ENCODE measurements at regions not wholly inside any gene's neighbourhood (a gene's known extent, or its start where the extent isn't known, plus 50 kb on each side); places are given as distances from the start of the nearest gene placed in this dataset.
A peak's percentile ranks its signal among the peaks of the same experiment; 100 is the strongest.

DNA sequence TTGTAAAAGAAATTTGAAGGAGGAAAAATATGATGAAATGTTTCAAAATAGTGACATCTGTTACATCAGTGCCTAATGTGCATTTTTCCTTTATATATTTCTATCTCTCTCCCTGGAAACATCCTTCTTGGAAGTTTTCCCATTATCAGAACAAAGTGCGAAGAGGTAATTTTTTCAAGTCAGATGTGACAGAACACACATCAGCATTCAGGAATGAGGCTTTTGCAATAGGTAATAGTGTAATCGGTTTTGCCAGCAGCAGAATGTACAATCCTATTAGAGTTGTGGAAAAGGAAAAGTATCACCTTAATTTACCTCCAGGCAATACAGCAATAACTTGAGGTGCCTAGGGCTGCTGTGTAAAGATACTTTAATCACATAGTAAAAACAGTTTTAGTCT lies 275.8 kb downstream of the FAT3 start:
- TF ChIP-seq, protein P1, sequence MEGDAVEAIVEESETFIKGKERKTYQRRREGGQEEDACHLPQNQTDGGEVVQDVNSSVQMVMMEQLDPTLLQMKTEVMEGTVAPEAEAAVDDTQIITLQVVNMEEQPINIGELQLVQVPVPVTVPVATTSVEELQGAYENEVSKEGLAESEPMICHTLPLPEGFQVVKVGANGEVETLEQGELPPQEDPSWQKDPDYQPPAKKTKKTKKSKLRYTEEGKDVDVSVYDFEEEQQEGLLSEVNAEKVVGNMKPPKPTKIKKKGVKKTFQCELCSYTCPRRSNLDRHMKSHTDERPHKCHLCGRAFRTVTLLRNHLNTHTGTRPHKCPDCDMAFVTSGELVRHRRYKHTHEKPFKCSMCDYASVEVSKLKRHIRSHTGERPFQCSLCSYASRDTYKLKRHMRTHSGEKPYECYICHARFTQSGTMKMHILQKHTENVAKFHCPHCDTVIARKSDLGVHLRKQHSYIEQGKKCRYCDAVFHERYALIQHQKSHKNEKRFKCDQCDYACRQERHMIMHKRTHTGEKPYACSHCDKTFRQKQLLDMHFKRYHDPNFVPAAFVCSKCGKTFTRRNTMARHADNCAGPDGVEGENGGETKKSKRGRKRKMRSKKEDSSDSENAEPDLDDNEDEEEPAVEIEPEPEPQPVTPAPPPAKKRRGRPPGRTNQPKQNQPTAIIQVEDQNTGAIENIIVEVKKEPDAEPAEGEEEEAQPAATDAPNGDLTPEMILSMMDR (IDR thresholded peaks at IDR 0.05) = no peak

DNA sequence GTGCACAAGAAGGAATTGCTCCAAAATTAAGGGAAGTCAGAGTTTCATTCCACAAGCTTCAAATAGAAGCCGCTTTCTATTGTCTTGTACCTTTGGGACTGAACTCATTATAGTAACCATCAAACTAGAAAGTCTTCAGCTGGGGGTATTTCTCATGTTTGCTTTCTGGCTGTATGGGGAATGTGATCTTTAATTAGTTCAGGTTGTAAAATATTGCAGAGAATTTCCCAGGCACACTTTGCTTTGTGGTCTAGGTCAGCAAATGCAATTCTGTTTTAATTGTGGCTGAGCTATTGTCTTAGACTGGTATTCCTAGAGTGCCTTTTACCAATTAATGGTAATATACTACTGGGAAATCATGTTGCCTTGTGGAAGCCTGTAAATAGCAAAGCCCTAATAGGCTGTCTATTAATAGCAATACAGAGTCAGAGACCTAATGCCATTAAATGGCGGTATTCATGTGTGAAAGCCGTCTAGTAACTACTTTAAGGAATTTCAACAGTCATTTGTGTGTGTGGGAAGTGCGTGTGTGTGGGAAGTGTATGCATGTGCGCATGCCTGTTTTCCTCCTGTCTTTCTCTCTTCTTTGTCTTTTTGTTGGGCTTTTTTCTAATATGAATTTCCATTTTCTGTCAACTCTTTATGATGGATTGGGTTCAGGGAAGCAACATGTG lies 276.6 kb downstream of the FAT3 start:
- TF ChIP-seq, protein P1 (IDR thresholded peaks at IDR 0.05) = no peak

More for the DNA sequence above, 275.8 kb downstream of the FAT3 start:
- no peak for DNase-seq (ENCODE audit: low spot score)
- no peak overlapping the region for H3K4me3 Mint-ChIP-seq (ENCODE audit: unreplicated experiment)
- no peaks in the 10 kb centered on the region for H3K9me3 Mint-ChIP-seq (ENCODE audit: low read depth)
- H3K27ac Mint-ChIP-seq (ENCODE audit: unreplicated experiment) = peak overlapping the region; percentile 46
- no peaks in the 10 kb centered on the region for H3K27me3 Mint-ChIP-seq (ENCODE audit: low read depth)
- no peaks in the 10 kb centered on the region for H3K36me3 Mint-ChIP-seq (ENCODE audit: low read depth)
- peaks cover 4% of the 10 kb centered on the region for H3K4me1 Mint-ChIP-seq (ENCODE audit: low read depth)

DNA sequence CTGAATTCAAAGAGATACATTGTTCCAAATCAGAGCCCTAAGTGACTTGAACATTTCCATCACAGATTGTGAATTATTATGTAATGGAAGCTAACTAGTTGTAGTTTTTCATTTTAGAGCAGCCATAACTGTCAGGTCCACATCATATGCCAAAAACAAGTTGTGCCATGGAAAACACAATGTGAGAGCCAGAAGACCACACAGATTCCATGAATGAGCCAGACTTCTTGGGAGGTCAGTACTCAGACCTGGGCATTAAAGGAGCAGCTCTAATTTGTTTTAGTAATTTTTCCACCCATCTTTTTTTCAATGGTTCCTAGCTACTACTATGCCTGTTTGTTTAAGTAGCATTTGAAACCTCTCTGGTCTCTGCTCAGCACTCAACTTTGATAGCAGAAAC lies 279.4 kb downstream of the FAT3 start:
- Mint-ChIP-seq H3K27ac (ENCODE audit: unreplicated experiment) (no peak overlapping the region), H3K9me3 (ENCODE audit: low read depth) (no peaks in the 10 kb centered on the region)
- TF ChIP-seq, protein P1 (IDR thresholded peaks at IDR 0.05) = no peak

More for the DNA sequence above, 276.6 kb downstream of the FAT3 start:
- H3K27me3 Mint-ChIP-seq (ENCODE audit: low read depth) = no peaks in the 10 kb centered on the region
- H3K27ac Mint-ChIP-seq (ENCODE audit: unreplicated experiment) = no peak overlapping the region
- H3K4me1 Mint-ChIP-seq (ENCODE audit: low read depth) = peaks cover 4% of the 10 kb centered on the region
- H3K9me3 Mint-ChIP-seq (ENCODE audit: low read depth) = no peaks in the 10 kb centered on the region
- DNase-seq (ENCODE audit: low spot score) = no peak
- no peaks in the 10 kb centered on the region for H3K36me3 Mint-ChIP-seq (ENCODE audit: low read depth)
- no peak overlapping the region for H3K4me3 Mint-ChIP-seq (ENCODE audit: unreplicated experiment)

DNA sequence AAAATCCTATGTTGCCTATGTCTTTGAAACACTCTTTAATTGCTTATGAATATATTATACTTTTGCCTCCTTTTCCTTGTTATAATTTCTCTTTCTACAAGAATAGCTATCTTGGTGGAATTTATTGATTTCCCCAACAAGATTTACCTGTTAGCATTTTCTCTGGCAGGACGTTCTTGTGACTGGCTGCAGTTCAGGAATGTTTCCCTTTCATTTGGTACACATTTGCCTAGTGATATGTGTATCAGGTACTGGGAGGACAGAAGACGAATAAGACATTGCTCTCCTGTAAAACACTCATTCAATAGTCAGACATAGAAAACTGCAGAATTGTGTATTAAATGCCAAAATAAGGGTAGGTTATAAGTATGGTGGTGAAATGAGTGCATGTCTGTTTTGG lies 279.9 kb downstream of the FAT3 start:
- no peak for DNase-seq (ENCODE audit: low spot score)
- no peaks in the 10 kb centered on the region for H3K27me3 Mint-ChIP-seq (ENCODE audit: low read depth)
- H3K9me3 Mint-ChIP-seq (ENCODE audit: low read depth) = no peaks in the 10 kb centered on the region
- H3K4me3 Mint-ChIP-seq (ENCODE audit: unreplicated experiment) = no peak overlapping the region
- H3K27ac Mint-ChIP-seq (ENCODE audit: unreplicated experiment) = no peak overlapping the region
- TF ChIP-seq, protein P1 (IDR thresholded peaks at IDR 0.05) = no peak
- H3K36me3 Mint-ChIP-seq (ENCODE audit: low read depth) = no peaks in the 10 kb centered on the region
- peaks cover 4% of the 10 kb centered on the region for H3K4me1 Mint-ChIP-seq (ENCODE audit: low read depth)

More for the DNA sequence above, 279.4 kb downstream of the FAT3 start:
- H3K27me3 Mint-ChIP-seq (ENCODE audit: low read depth) = no peaks in the 10 kb centered on the region
- no peaks in the 10 kb centered on the region for H3K36me3 Mint-ChIP-seq (ENCODE audit: low read depth)
- H3K4me3 Mint-ChIP-seq (ENCODE audit: unreplicated experiment) = no peak overlapping the region
- H3K4me1 Mint-ChIP-seq (ENCODE audit: low read depth) = peaks cover 4% of the 10 kb centered on the region
- no peak for DNase-seq (ENCODE audit: low spot score)

DNA sequence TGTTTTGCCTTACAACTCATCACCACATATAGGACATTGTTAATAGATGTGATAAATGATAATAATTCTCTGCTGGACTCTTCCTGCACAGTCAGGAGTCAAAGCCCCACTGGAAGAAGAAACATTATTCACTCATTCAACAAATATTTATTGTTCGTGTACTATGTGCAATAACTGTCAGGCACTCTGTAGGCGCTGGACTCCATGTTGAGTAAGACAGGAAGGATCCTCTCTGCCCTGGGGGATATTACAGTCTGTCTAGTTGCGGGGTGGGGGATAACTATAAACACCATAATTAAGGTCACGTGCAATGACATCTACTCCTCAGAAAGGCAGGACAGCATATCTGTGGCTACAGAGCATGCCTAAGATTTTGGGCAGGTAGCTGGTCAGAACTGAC lies 281.1 kb downstream of the FAT3 start:
- Mint-ChIP-seq H3K9me3 (ENCODE audit: low read depth) (no peaks in the 10 kb centered on the region), H3K36me3 (ENCODE audit: low read depth) (no peaks in the 10 kb centered on the region), H3K4me1 (ENCODE audit: low read depth) (no peaks in the 10 kb centered on the region), H3K27ac (ENCODE audit: unreplicated experiment) (no peak overlapping the region), H3K27me3 (ENCODE audit: low read depth) (no peaks in the 10 kb centered on the region), H3K4me3 (ENCODE audit: unreplicated experiment) (no peak overlapping the region)
- TF ChIP-seq, protein P1 (IDR thresholded peaks at IDR 0.05) = no peak
- DNase-seq (ENCODE audit: low spot score) = no peak
